IMR-90 (cell line): ENCODE measurements at regions not wholly inside any gene's neighbourhood (a gene's known extent, or its start where the extent isn't known, plus 50 kb on each side); places are given as distances from the start of the nearest gene placed in this dataset.

Experiments used
- ATAC-seq: fragments of 200-7000 bp; cut with Tn5 transposase; 2 replicates; pipeline ENCODE4 v1.9.1; 2020; ENCODE audit warnings: low read depth, mild to moderate bottlenecking, moderate library complexity
- BruUV-seq: library from RNA; stranded (reverse); fragments of 400-500 nt; replicated peaks from 2 replicates; lab custom pipeline; 2021; lab: Mats Ljungman, UMichigan
- CTCF ChIA-PET: fragments of 300-600 bp; formaldehyde crosslinking; extraction: SDS; loops from one replicate; lab custom pipeline; 2021; ENCODE audit warnings: antibody characterized with exemption; lab: Yijun Ruan, JAX
- POLR2A ChIA-PET: fragments of 300-600 bp; sonication (Branson Sonifier 250); formaldehyde crosslinking; loops from one replicate; lab custom pipeline; 2022; ENCODE audit warnings: antibody characterized with exemption; ENCODE audit not compliant: unreplicated experiment; lab: Charles Lee
- DNase-seq: peaks from one replicate; pipeline ENCODE4 v3.0.0; 2013
- H2AFZ ChIP-seq: replicated peaks from 2 replicates; pipeline ENCODE3; 2013; ENCODE audit warnings: low read length, mild to moderate bottlenecking; ENCODE audit not compliant: poor library complexity
- H2AK5ac ChIP-seq: 2 replicates; pipeline ENCODE4 v1.6.1; 2013; ENCODE audit warnings: low read depth, low read length, inconsistent platforms
- H2AK9ac ChIP-seq: replicated peaks from 2 replicates; pipeline ENCODE3; 2013; ENCODE audit warnings: mild to moderate bottlenecking, low read depth, low read length, moderate library complexity; ENCODE audit not compliant: poor library complexity
- H2BK120ac ChIP-seq: 2 replicates; pipeline ENCODE4 v1.6.1; 2013; ENCODE audit warnings: low read depth, low read length, inconsistent platforms
- H2BK15ac ChIP-seq: 3 replicates; pipeline ENCODE4 v1.6.1; 2013; ENCODE audit warnings: low read depth, low read length, inconsistent platforms
- H2BK20ac ChIP-seq: 2 replicates; pipeline ENCODE4 v1.6.1; 2013; ENCODE audit warnings: low read depth, mild to moderate bottlenecking, inconsistent platforms, low read length, moderate library complexity
- H2BK5ac ChIP-seq: 2 replicates; pipeline ENCODE4 v1.6.1; 2013; ENCODE audit warnings: mild to moderate bottlenecking, low read depth, low read length, inconsistent platforms; ENCODE audit not compliant: poor library complexity, severe bottlenecking
- H3K14ac ChIP-seq: replicated peaks from 2 replicates; pipeline ENCODE4 v1.6.1; 2013; ENCODE audit warnings: low read depth, low read length, inconsistent platforms
- H3K18ac ChIP-seq: 2 replicates; pipeline ENCODE4 v1.6.1; 2013; ENCODE audit warnings: low read depth, low read length, control low read depth
- H3K23ac ChIP-seq: 2 replicates; pipeline ENCODE4 v1.6.1; 2013; ENCODE audit warnings: low read depth, low read length, inconsistent platforms
- H3K27ac ChIP-seq: 2 replicates; pipeline ENCODE4 v1.5.1; 2013; ENCODE audit warnings: mild to moderate bottlenecking, control low read depth, low read length; ENCODE audit not compliant: insufficient read depth
- H3K27me3 ChIP-seq: 2 replicates; pipeline ENCODE4 v1.6.1; 2013; ENCODE audit warnings: low read length; ENCODE audit not compliant: control insufficient read depth, insufficient read depth
- H3K36me3 ChIP-seq: 2 replicates; pipeline ENCODE4 v1.6.1; 2013; ENCODE audit warnings: low read length, mixed read lengths; ENCODE audit not compliant: control insufficient read depth, insufficient read depth
- H3K4ac ChIP-seq: 2 replicates; pipeline ENCODE4 v1.6.1; 2013; ENCODE audit warnings: low read depth, low read length, inconsistent platforms
- H3K4me1 ChIP-seq: 2 replicates; pipeline ENCODE4 v1.6.1; 2013; ENCODE audit warnings: low read length, mixed read lengths; ENCODE audit not compliant: control insufficient read depth, insufficient read depth
- H3K4me2 ChIP-seq: 2 replicates; pipeline ENCODE4 v1.6.1; 2013; ENCODE audit warnings: low read depth, mild to moderate bottlenecking, control low read depth, low read length, moderate library complexity
- H3K4me3 ChIP-seq: 2 replicates; pipeline ENCODE4 v1.5.1; 2013; ENCODE audit warnings: low read depth, mild to moderate bottlenecking, control low read depth, low read length, moderate library complexity; ENCODE audit not compliant: insufficient read depth
- H3K56ac ChIP-seq: 2 replicates; pipeline ENCODE4 v1.6.1; 2013; ENCODE audit warnings: low read length, inconsistent platforms; ENCODE audit not compliant: insufficient read depth; ENCODE audit errors: extremely low read depth
- H3K79me1 ChIP-seq, 2 experiments: 2 replicates each; pipeline ENCODE4 v1.6.1; 2013; ENCODE audit warnings: low read length in 2 of 2, inconsistent platforms in 1 of 2, low read depth in 1 of 2
- H3K9ac ChIP-seq: 2 replicates; pipeline ENCODE4 v1.6.1; 2013; ENCODE audit warnings: low read depth, low read length, control low read depth
- H3K9me1 ChIP-seq: 2 replicates; pipeline ENCODE4 v1.6.1; 2013; ENCODE audit warnings: low read length, inconsistent platforms; ENCODE audit not compliant: insufficient read depth
- H3K9me3 ChIP-seq: 2 replicates; pipeline ENCODE4 v1.6.1; 2013; ENCODE audit warnings: low read length; ENCODE audit not compliant: control insufficient read depth, insufficient read depth
- H4K20me1 ChIP-seq: 2 replicates; pipeline ENCODE4 v1.6.1; 2013; ENCODE audit warnings: low read length, inconsistent platforms; ENCODE audit not compliant: insufficient read depth
- H4K5ac ChIP-seq: 2 replicates; pipeline ENCODE4 v1.6.1; 2013; ENCODE audit warnings: mild to moderate bottlenecking, low read depth, low read length, control low read depth
- H4K8ac ChIP-seq, 2 experiments: 2 replicates each; pipeline ENCODE4 v1.6.1; 2013; ENCODE audit warnings: low read depth in 2 of 2, low read length in 2 of 2, control low read depth in 1 of 2, inconsistent platforms in 1 of 2
- H4K91ac ChIP-seq: 2 replicates; pipeline ENCODE4 v1.6.1; 2013; ENCODE audit warnings: low read depth, low read length, inconsistent platforms; ENCODE audit not compliant: insufficient read depth
- CHD1 ChIP-seq: IDR thresholded peaks from 2 replicates; pipeline ENCODE4 v1.6.1; 2012; ENCODE audit warnings: low read depth, low read length, improper control_type of control experiment
- MAFK ChIP-seq: IDR thresholded peaks from 2 replicates; pipeline ENCODE4 v1.6.1; 2012; ENCODE audit warnings: low read depth, low read length, improper control_type of control experiment
- MAZ ChIP-seq: IDR thresholded peaks from 2 replicates; pipeline ENCODE4 v1.6.1; 2012; ENCODE audit warnings: low read depth, mild to moderate bottlenecking, low read length, improper control_type of control experiment, moderate library complexity, borderline replicate concordance
- POLR2A ChIP-seq: IDR thresholded peaks from 2 replicates; pipeline ENCODE4 v1.6.1; 2012; ENCODE audit warnings: mild to moderate bottlenecking, low read depth, low read length
- RAD21 ChIP-seq: IDR thresholded peaks from 2 replicates; pipeline ENCODE4 v1.6.1; 2012; ENCODE audit warnings: low read length, improper control_type of control experiment
- RCOR1 ChIP-seq: IDR thresholded peaks from 2 replicates; pipeline ENCODE4 v1.6.1; 2012; ENCODE audit warnings: mild to moderate bottlenecking, low read length, improper control_type of control experiment; ENCODE audit not compliant: insufficient replicate concordance
- SMC3 ChIP-seq: fragments of 150-350 bp; IDR thresholded peaks from 2 replicates; pipeline ENCODE4 v1.6.1; 2016; ENCODE audit warnings: low read depth, mild to moderate bottlenecking, antibody characterized with exemption, low read length, moderate library complexity
- dilution Hi-C: fragments of 300-500 bp; cut with HindIII; formaldehyde crosslinking; loops from one replicate; pipeline ENCODE4 v1.14.3; 2018; ENCODE audit warnings: low sequenced_read_pairs; ENCODE audit not compliant: unreplicated experiment
- in situ Hi-C: fragments of 300-500 bp; cut with MboI; formaldehyde crosslinking; loops from 3 replicates; pipeline ENCODE4 v1.14.3; 2019; ENCODE audit warnings: low sequenced_read_pairs, inconsistent platforms, mixed read lengths
- intact Hi-C: fragments of 100-400 bp; cut with micrococcal nuclease; formaldehyde crosslinking; loops from 2 replicates; pipeline ENCODE4 v1.10.0; 2022

GRCh38 chr5:85453026-85453349 is 1068.3 kb upstream of the EDIL3 start:
- ATAC-seq: no peak
- no peak overlapping the region for H4K91ac ChIP-seq
- H3K23ac ChIP-seq: no peak overlapping the region
- H3K27me3 ChIP-seq: no peaks in the 10 kb centered on the region
- no peak overlapping the region for H3K56ac ChIP-seq
- no peak overlapping the region for H2BK15ac ChIP-seq
- H3K4me1 ChIP-seq: no peaks in the 10 kb centered on the region
- no peak overlapping the region for H3K14ac ChIP-seq
- H3K9me1 ChIP-seq: no peaks in the 10 kb centered on the region
- intact Hi-C loops (no loop called here), in situ Hi-C loops (no loop called here), dilution Hi-C loops (no loop called here)
- H4K5ac ChIP-seq: no peak overlapping the region
- TF ChIP-seq POLR2A: no peak
- TF ChIP-seq MAFK: no peak
- no peak for TF ChIP-seq RAD21
- TF ChIP-seq CHD1: no peak
- no peak for TF ChIP-seq MAZ
- no peak for TF ChIP-seq SMC3
- TF ChIP-seq RCOR1: no peak
- no TSS peak for BruUV-seq
- no peaks in the 10 kb centered on the region for H3K79me1 ChIP-seq
- H4K8ac ChIP-seq: no peak overlapping the region
- H3K4me3 ChIP-seq: no peak overlapping the region
- DNase-seq: no peak
- no peaks in the 10 kb centered on the region for H4K20me1 ChIP-seq
- no peak overlapping the region for H2AK9ac ChIP-seq
- no peak overlapping the region for H3K9ac ChIP-seq
- ChIA-PET CTCF (no interaction called here), POLR2A (no interaction called here)
- no peak overlapping the region for H2BK120ac ChIP-seq
- H3K18ac ChIP-seq: no peak overlapping the region
- H3K4me2 ChIP-seq: no peak overlapping the region
- no peak overlapping the region for H2BK5ac ChIP-seq
- no peak overlapping the region for H2BK20ac ChIP-seq
- no peaks in the 10 kb centered on the region for H3K36me3 ChIP-seq
- H3K4ac ChIP-seq: no peak overlapping the region
- H2AK5ac ChIP-seq: no peak overlapping the region
- H2AFZ ChIP-seq: no peak overlapping the region
- 0 out of 2 replicates have a peak, but pooled peaks cover 2% of the 10 kb centered on the region for H3K9me3 ChIP-seq
- H3K27ac ChIP-seq: no peak overlapping the region
